A549 (cell line): ENCODE measurements at regions not wholly inside any gene's neighbourhood (a gene's known extent, or its start where the extent isn't known, plus 50 kb on each side); places are given as distances from the start of the nearest gene placed in this dataset.

Source experiments
- ATAC-seq, 2 experiments: fragments of 200-7000 bp in 1 of 2; fragments of >200 bp in 1 of 2; cut with Nextera tagmentation in 1 of 2; cut with Tn5 transposase in 1 of 2; 3 replicates each; pipeline versions ENCODE4 v1.8.0 to v1.9.1; 2018 to 2020; ENCODE audit warnings: mild to moderate bottlenecking in 1 of 2, moderate library complexity in 1 of 2
- CTCF ChIA-PET: fragments of 300-600 bp; sonication (Branson Sonifier 250); formaldehyde crosslinking; extraction: SDS; loops from one replicate; lab custom pipeline; 2021; ENCODE audit warnings: antibody characterized with exemption, inconsistent platforms; lab: Yijun Ruan, JAX
- POLR2A ChIA-PET: fragments of 350-600 bp; formaldehyde crosslinking; extraction: SDS; loops from one replicate; lab custom pipeline; 2021; ENCODE audit warnings: antibody characterized with exemption, inconsistent platforms; lab: Yijun Ruan, JAX
- DNase-seq, 2 experiments: peaks; one replicate each; pipeline versions ENCODE4 v3.0.0 to v3.0.0-alpha.2; 2011 to 2016; ENCODE audit warnings: low read depth in 1 of 2, low spot score in 1 of 2
- FAIRE-seq: peaks from 2 replicates; lab custom pipeline; 2011; peaks lifted over from hg19 to GRCh38; lab: Jason Lieb, UNC
- H3K27ac ChIP-seq, 2 experiments: fragments of >200 bp; sonication (Bioruptor Twin); formaldehyde crosslinking; 3 replicates each; pipeline ENCODE4 v1.5.1; 2016 to 2017
- H3K4me1 ChIP-seq: fragments of >200 bp; sonication (Bioruptor Twin); formaldehyde crosslinking; 3 replicates; pipeline ENCODE4 v1.6.1; 2016
- H3K4me2 ChIP-seq: fragments of >200 bp; sonication (Bioruptor Twin); formaldehyde crosslinking; 3 replicates; pipeline ENCODE4 v1.6.1; 2016
- H3K4me3 ChIP-seq: fragments of >200 bp; sonication (Bioruptor Twin); formaldehyde crosslinking; 3 replicates; pipeline ENCODE4 v1.5.1; 2016
- H3K9me3 ChIP-seq: fragments of >200 bp; sonication (Bioruptor Twin); formaldehyde crosslinking; 3 replicates; pipeline ENCODE4 v1.6.1; 2016
- ATOH8 ChIP-seq: fragments of 250-450 bp; sonication (Bioruptor Pico); IDR thresholded peaks from 2 replicates; pipeline ENCODE4 v1.5.0; 2020; ENCODE audit warnings: low read depth, mild to moderate bottlenecking, moderate library complexity
- CHD2 ChIP-seq: fragments of 150-350 bp; IDR thresholded peaks from 2 replicates; pipeline ENCODE4 v1.6.1; 2014; ENCODE audit warnings: low read length; ENCODE audit not compliant: partially characterized antibody
- CHD4 ChIP-seq: fragments of 200-600 bp; sonication (generic); IDR thresholded peaks from 2 replicates; pipeline ENCODE4 v1.6.1; 2016; ENCODE audit warnings: antibody characterized with exemption, mild to moderate bottlenecking, borderline replicate concordance
- E2F6 ChIP-seq: IDR thresholded peaks from 2 replicates; pipeline ENCODE4 v1.6.1; 2012; ENCODE audit warnings: low read depth, borderline replicate concordance
- EHF ChIP-seq: fragments of 250-450 bp; sonication (Bioruptor Pico); IDR thresholded peaks from 2 replicates; pipeline ENCODE4 v1.5.0; 2020; ENCODE audit warnings: mild to moderate bottlenecking
- EP300 ChIP-seq, 2 experiments: fragments of >200 bp; sonication (Bioruptor Twin); formaldehyde crosslinking; IDR thresholded peaks; 2 replicates in 1 of 2; 3 replicates in 1 of 2; pipeline ENCODE4 v1.6.1; 2016 to 2017
- ESRRA ChIP-seq: fragments of 150-350 bp; IDR thresholded peaks from 2 replicates; pipeline ENCODE4 v1.6.1; 2014; ENCODE audit warnings: mild to moderate bottlenecking, low read length, borderline replicate concordance
- FOSB ChIP-seq: fragments of 250-450 bp; sonication (Bioruptor Pico); IDR thresholded peaks from 2 replicates; pipeline ENCODE4 v1.5.0; 2020; ENCODE audit warnings: mild to moderate bottlenecking, moderate library complexity
- GATA3 ChIP-seq: IDR thresholded peaks from 2 replicates; pipeline ENCODE4 v1.6.1; 2012; ENCODE audit warnings: borderline replicate concordance
- MAX ChIP-seq: IDR thresholded peaks from 2 replicates; pipeline ENCODE4 v1.6.1; 2012
- MAZ ChIP-seq: fragments of 150-350 bp; IDR thresholded peaks from 2 replicates; pipeline ENCODE4 v1.6.1; 2014; ENCODE audit warnings: antibody characterized with exemption, low read depth, low read length, borderline replicate concordance
- NPAS2 ChIP-seq: fragments of 250-450 bp; sonication (Bioruptor Pico); IDR thresholded peaks from 2 replicates; pipeline ENCODE4 v1.8.0; 2022; ENCODE audit warnings: mild to moderate bottlenecking, moderate library complexity, borderline replicate concordance
- NR3C1 ChIP-seq: fragments of >200 bp; sonication (Bioruptor Twin); formaldehyde crosslinking; IDR thresholded peaks from 3 replicates; pipeline ENCODE4 v1.6.1; 2017
- PHF8 ChIP-seq: fragments of 200-600 bp; sonication (generic); IDR thresholded peaks from 2 replicates; pipeline ENCODE4 v1.6.1; 2016; ENCODE audit warnings: low read depth, mild to moderate bottlenecking, antibody characterized with exemption, moderate library complexity, borderline replicate concordance
- POLR2AphosphoS2 ChIP-seq: conservative IDR thresholded peaks from 2 replicates; pipeline ENCODE4 v1.6.1; 2012; ENCODE audit warnings: low read length, improper control_type of control experiment, inconsistent platforms
- RCOR1 ChIP-seq: fragments of 150-350 bp; IDR thresholded peaks from 2 replicates; pipeline ENCODE4 v1.6.1; 2014; ENCODE audit warnings: antibody characterized with exemption, low read length, low read depth
- REST ChIP-seq: fragments of 200-600 bp; sonication (generic); IDR thresholded peaks from 2 replicates; pipeline ENCODE4 v1.6.1; 2016; ENCODE audit warnings: antibody characterized with exemption, mild to moderate bottlenecking, moderate library complexity
- RFX5 ChIP-seq: fragments of 450-650 bp; IDR thresholded peaks from 2 replicates; pipeline ENCODE4 v1.7.1; 2014; ENCODE audit warnings: antibody characterized with exemption, mild to moderate bottlenecking, moderate library complexity
- RNF2 ChIP-seq: fragments of 200-600 bp; sonication (generic); IDR thresholded peaks from 2 replicates; pipeline ENCODE4 v1.6.1; 2016; ENCODE audit warnings: low read depth, mild to moderate bottlenecking, antibody characterized with exemption, moderate library complexity, borderline replicate concordance
- SREBF2 ChIP-seq: fragments of 450-650 bp; IDR thresholded peaks from 2 replicates; pipeline ENCODE4 v1.6.1; 2014; ENCODE audit warnings: mild to moderate bottlenecking, moderate library complexity
- ZC3H11A ChIP-seq: fragments of 450-650 bp; IDR thresholded peaks from 2 replicates; pipeline ENCODE4 v1.6.1; 2014; ENCODE audit warnings: antibody characterized with exemption, mild to moderate bottlenecking
- ZSCAN20 ChIP-seq: fragments of 250-450 bp; sonication (Bioruptor Pico); IDR thresholded peaks from 2 replicates; pipeline ENCODE4 v1.8.0; 2022; ENCODE audit warnings: mild to moderate bottlenecking, moderate library complexity

GRCh38 chr3:118772547-118773011 lies 262.1 kb downstream of the IGSF11 start:
- no peak overlapping the region for H3K27ac ChIP-seq
- POLR2A ChIA-PET, result no interaction called here
- no peak for DNase-seq
- H3K4me1 ChIP-seq, result no peaks in the 10 kb centered on the region
- no peak for FAIRE-seq
- no peaks in the 10 kb centered on the region for H3K9me3 ChIP-seq
- CTCF ChIA-PET, result interaction anchor here (0.6 kb wide), 1 partner anchor 971 kb away, joined by 3 read pairs; no protein-coding TSS in a partner anchor
- no peak for ATAC-seq
- no peak overlapping the region for H3K4me2 ChIP-seq
- no peak overlapping the region for H3K4me3 ChIP-seq
- no peak for TF ChIP-seq E2F6
- no peak for TF ChIP-seq FOSB (CRISPR knock-in tag)
- no peak for TF ChIP-seq POLR2AphosphoS2
- TF ChIP-seq RNF2, result no peak
- TF ChIP-seq EP300 (IDR thresholded peaks at IDR 0.05), result no peak
- no peak for TF ChIP-seq PHF8
- TF ChIP-seq RFX5, result no peak

- Histone ChIP-seq H3K4me1 (no peaks in the 10 kb centered on the region), H3K27ac (no peak overlapping the region), H3K4me3 (no peak overlapping the region), H3K9me3 (no peaks in the 10 kb centered on the region), H3K4me2 (no peak overlapping the region)
- TF ChIP-seq EHF (CRISPR knock-in tag) (no peak), ESRRA (no peak), E2F6 (no peak), GATA3 (no peak), CHD4 (no peak), ZSCAN20 (no peak), POLR2AphosphoS2 (no peak), FOSB (CRISPR knock-in tag) (no peak), ATOH8 (no peak), NPAS2 (CRISPR knock-in tag) (no peak), NR3C1 (no peak), REST (no peak), SREBF2 (no peak), MAX (no peak), RCOR1 (no peak), MAZ (no peak), CHD2 (no peak), ZC3H11A (no peak)
- no peak for DNase-seq
- ChIA-PET POLR2A (no interaction called here), CTCF (no interaction called here)
- no peak for FAIRE-seq
- ATAC-seq, result no peak
Observed at GRCh38 chr3:118775021-118775420, 259.6 kb downstream of the IGSF11 start.
